SK-N-DZ (cell line): ENCODE measurements at regions not wholly inside any gene's neighbourhood (a gene's known extent, or its start where the extent isn't known, plus 50 kb on each side); places are given as distances from the start of the nearest gene placed in this dataset.
"Not testable (repeated sequence)": the region's sequence is repeated elsewhere in the genome, so short reads cannot be mapped to it uniquely, and the experiment has no call there.

Experiments
- DNase-seq: peaks from one replicate; pipeline ENCODE4 v3.0.0-alpha.2; 2015; ENCODE audit warnings: low spot score

GRCh38 chrX:6990552-6991193 lies 156.8 kb upstream of the STS start:
- DNase-seq, result no peak

DNA sequence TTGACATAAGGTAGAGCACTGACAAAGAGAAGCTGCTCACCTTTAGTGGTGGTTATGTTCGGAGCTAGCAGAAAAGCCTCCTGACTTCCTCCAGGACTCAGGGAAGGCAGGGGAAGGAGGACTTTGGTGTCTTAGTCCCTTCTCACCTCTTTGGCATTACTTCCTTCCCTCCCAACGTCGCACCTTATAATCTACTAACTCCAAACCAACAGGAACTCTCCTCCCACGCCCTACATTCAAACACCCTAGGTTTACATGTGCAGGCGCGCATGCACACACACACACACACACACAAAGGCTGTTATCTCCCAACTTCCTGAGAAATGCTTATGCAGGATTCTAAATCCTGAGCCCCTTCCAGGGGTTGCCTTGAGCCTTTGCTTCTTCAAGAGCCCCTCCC lies 157.7 kb upstream of the STS start:
- no peak for DNase-seq

DNA sequence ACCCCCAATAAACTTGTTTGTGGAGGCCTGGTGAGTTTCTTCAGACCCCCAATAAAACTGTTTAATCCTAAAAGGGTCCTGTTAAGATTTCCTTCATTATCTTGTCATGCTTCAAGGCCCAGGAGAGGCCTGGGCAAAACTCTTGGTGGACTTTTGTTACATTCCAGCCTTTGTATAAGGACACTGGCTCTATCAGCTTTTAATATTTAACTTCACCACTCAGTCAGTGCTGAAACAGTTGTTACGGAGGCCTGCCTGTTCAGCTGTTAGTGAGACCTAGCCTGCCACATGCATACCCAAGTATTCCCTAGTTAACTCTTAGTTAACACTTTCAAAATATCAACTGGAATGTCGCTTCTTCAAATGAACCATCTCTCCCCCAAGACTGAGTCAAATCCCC lies 158.8 kb upstream of the STS start:
- DNase-seq, result not testable (repeated sequence)

DNA sequence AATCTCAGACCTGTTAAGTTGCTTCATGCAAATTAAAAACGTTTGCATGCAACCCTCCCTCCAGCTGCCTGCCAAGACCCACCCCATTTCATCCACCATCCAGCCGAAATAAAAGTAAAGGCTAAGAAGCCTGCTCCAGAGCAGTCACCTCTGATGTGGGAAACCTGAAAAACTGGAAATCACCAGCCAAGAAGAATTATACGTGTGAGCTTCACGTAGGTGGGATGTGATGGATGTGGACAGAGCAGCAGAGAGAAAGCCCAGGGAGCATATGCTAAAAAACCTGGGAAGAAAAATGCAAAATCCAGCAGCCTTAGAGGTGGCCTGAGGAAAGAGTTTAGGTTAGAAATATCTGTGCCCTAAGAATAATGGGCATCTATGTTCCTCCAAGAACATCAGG lies 160.6 kb upstream of the STS start:
- DNase-seq, result no peak

DNA sequence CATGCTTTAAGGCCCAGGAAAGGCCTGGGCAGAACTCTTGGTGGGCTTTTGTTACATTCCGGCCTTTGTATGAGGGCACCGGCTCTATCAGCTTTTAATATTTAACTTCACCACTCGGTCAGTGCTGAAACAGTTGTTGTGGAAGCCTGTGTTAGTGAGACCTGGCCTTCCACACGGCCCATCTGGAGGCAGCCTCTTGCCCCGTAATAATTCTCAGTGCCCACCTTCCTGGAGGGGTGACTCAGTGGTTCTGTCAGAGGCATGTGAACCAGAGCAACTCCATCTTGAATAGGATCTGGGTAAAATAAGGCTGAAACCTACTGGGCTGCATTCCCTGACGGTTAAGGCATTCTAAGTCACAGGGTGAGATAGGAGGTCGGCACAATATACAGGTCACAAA lies 162.0 kb upstream of the STS start:
- no peak for DNase-seq

DNA sequence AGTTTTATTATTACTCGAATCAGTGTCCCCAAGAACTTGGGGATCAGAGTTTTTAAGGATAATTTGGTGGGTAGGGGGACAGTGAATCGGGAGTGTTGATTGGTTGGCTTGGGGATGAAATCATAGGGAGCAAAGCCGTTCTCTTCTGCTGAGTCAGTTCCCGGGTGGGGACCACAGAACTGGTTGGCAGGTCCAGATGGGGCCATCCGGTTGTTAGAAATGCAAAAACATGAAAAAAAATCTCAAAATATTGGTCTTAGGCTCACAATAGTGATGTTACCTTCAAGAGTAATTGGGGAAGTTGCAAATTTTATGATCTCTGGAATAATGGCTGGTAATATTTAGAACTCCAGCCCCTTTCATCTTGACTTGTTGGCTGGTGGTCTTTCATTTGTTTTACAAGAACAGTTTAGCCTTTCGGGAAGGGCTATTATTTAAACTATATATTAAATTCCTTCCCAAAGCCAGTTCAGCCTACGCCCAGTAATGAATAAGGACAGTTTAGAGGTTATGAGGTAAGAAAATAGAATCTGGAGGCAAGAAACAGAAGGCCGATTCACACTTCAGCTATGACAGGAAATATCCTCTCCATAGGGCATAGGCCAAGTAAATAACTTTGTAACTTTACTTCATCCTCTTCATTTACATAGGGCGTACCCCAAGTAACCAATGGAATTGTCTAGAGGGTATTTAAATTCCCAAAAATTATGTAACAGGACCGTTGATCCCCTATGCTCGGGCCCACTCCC lies 164.1 kb upstream of the STS start:
- DNase-seq, result no peak

DNA sequence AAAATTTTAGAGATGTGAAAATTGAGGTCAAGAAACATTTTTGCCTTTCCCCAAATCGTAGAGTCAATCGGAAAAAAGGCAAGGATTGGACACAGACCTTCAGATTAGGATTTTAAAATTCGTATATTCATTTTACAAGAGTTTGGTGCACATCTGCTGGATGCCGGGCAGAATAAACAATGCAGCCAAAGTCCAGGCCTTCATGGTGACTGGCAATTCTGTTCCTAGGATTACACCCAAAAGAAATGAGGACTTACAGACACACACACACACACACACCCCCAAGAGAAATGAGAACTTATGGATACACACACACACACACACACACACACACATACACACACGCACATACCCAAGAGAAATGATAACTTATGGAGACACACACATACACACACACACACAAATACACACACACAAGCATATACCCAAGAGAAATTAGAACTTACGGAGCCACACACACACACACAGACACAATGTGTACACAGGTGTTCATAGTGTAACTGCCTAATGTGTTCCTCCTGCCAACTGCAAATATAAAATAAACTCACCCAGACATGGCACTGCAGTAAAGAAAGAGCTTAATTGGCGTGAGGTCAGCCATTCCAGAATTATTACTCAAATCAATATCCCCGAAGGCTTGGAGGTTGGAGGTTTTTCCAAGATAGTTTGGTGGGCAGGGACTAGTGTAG lies 165.7 kb upstream of the STS start:
- DNase-seq, result no peak

DNA sequence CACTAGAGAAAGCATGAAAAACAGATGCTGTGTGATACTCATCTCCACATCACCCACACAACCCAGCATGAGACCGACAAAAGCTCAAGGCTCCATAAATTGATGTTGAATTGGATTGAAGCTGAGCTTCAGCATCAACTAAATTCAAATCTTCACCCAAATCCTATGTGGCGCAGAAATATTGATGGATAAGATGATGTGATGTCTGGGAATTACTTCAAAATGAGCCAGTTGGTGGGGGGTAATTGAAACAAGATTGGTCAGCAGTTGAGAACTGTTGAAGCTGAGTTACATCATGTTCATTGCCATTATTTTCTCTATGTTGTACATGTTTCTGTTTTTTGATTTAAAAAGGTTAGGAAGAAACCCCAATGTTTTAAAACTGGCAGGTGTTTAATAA lies 166.5 kb upstream of the STS start:
- DNase-seq, result peak; percentile 14

- no peak for DNase-seq
These were observed 179.3 kb upstream of the STS start for GRCh38 chrX:6968231-6968630.

DNA sequence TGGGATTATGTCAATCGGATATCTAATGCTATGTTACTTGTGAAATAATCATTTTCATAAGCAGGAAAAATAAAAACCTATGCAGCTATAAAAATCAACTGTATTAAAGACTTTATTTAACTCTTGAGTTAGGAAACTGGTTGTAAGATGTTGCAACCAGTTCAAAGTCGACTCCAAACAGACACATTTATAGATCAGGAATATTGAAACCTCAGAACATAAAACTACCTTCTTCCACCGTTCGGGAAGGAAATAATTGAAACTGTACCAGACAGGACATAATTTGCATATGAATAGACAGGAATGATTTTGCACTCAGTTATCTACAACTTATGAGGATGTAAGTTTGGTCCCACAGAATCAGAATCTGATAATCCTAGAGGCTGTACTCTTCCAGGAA lies 181.8 kb upstream of the STS start:
- DNase-seq, result no peak

- DNase-seq, result no peak
These were observed 185.5 kb upstream of the STS start for GRCh38 chrX:6962006-6962355.

DNA sequence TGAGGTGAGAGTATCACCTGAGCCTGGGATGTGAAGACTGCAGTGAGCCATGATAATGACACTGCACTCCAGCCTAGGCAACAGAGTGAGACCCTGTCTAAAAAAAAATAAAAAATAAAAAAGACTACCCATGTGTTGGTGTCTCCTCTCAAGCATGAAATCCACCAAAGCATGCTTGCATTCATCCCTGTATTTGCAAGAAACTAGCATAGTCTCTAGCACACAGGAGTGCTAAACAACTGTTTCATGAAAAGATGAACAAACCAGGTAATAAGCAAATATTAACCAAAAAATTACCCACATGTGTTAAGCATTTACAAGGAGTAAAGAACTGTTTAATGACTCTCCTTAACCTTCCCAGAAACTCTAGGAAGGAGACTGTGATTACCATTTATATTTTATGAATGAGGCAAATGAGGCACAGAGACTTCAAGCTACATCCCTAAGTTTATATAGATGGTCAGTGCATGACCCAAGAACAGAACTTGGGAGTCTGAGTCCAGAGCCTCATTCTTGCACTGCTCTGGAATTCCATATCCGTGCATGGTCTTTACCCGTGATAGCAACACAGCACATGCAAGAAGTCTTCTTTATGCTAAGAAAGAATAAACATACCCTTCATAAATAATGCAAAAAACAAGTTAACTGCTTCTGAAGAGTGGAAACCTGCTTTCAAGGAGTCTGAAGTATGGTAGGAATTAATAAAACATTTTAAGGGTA lies 186.1 kb upstream of the STS start:
- DNase-seq, result no peak

DNA sequence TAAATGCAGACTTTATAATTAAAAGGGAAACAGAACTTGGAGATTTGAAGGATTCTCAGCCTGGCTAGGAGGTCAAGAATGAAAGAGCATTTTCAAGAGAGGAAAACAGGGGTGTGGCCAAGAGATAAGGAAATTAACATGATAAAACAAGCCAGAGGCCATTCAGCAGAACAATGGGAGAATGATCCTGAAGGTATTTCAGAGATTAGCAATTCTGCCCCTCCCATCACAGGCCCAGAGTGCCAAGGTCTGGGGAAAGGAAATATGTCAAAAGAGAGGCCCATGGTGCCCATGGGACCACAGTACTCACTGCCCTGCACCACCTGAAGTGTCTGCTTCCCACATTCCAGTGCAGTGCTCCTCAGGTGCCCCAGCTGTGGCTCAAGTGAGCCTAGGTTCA lies 188.5 kb upstream of the STS start:
- DNase-seq, result no peak

DNA sequence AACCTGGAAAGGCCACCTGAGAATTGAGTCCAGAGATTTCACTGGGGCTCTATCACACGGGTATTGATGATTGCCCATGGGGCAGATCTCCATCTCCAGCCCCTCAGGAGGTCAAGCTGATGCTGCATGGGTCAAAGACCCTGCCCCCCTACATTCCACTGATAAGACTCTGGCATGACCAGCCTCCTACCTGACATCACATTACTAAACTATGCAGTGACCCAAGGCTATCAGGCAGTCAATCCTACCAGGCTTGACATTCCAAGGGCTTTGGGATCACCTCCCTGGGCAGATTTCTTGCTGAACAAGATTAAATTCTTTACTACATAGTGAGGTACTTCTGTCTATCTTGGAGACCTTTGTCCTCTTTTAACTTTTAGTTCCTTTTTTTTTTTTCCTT lies 192.7 kb upstream of the STS start:
- DNase-seq, result no peak

DNA sequence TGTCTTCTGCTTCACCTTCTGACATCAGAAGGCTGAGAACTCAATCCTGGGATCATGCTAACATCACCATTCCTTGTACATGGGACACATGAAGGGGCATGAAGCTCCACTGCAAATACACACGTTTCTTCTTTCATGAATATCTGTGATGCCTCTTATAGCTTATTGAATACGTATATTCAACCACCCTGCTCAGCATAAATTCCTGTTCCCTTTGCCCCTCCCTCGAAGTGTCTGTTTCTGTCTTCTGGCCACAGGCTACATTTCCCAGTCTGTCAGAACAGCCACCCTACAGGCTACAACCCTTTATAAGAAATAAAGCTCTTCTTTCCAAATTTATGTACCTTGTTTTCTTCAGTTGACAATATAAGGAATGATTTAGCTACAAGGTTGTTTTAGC lies 201.3 kb upstream of the STS start:
- DNase-seq, result no peak

- no peak for DNase-seq
These were observed 206.5 kb upstream of the STS start for GRCh38 chrX:6941041-6941440.

DNA sequence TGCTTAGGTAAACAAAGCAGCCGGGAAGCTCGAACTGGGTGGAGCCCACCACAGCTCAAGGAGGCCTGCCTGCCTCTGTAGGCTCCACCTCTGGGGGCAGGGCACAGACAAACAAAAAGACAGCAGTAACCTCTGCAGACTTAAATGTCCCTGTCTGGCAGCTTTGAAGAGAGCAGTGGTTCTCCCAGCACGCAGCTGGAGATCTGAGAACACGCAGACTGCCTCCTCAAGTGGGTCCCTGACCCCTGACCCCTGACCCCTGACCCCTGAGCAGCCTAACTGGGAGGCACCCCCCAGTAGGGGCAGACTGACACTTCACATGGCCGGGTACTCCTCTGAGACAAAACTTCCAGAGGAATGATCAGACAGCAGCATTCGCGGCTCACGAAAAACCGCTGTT lies 214.6 kb upstream of the STS start:
- DNase-seq, result not testable (repeated sequence)

DNA sequence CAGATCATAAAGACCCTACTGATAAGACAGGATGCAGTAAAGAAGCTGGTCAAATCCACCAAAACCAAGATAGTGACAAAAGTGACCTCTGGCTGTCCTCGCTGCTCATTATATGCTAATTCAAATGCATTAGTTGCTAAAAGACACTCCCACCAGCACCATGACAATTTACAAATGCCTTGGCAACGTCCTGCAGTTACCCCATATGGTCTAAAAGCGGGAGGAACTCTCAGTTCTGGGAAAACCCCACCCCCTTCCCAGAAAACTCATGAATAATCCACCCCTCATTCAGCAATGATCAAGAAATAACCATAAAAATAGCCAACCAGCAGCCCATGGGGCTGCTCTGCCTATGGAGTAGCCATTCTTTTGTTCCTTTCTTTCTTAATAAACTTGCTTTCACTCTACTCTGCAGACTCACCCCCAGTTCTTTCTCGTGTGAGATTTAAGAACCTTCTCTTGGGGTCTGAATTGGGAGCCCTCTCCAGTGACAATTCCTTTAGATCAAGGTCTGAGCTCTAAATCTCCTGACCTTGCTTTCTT lies 217.1 kb upstream of the STS start:
- DNase-seq, result no peak

DNA sequence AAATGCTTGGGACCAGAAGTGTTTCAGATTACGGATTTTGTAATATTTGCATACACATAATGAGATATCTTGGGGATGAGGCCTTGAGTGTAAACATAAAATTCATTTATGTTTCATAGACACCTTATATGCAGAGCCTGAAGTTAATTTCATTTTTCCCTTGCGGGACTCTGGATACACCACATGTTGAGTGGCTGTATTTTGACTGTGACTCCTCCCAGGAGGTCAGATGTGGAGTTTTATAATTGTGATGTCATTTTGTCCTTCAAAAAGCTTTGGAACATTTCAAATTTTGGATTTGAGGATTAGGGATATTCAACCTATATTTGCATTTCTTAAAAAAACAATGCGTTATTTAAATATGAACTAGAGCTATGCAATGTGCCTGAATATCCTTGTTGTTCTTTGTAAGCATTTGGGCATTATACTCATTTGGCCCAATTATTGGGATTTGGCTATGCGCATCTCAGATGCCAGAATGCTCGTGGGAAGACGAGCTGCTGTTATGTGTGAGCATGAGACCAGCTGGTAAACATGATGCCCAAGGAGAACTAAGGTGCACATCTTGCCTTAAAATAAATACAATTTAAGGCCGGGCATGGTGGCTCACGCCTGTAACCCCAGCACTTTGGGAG lies 223.0 kb upstream of the STS start:
- no peak for DNase-seq

DNA sequence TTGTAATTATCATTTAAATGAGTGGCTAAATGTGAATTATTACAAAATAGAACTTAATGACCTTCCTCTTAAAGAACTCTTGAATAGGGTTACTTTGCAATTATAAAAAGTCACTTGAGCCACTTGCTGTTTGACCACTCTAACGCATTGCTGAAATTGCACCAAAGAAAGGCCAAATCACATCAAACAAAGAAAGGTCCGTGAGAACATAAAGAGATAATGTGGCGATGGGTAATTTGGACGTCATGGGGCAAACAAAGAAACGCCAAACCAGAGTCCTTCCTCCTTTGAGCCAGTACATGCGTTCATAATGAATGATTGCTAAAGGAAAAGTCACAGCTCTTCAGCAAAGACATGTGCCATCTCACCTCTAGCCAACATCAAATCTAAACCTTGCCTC lies 229.8 kb upstream of the STS start:
- no peak for DNase-seq

DNA sequence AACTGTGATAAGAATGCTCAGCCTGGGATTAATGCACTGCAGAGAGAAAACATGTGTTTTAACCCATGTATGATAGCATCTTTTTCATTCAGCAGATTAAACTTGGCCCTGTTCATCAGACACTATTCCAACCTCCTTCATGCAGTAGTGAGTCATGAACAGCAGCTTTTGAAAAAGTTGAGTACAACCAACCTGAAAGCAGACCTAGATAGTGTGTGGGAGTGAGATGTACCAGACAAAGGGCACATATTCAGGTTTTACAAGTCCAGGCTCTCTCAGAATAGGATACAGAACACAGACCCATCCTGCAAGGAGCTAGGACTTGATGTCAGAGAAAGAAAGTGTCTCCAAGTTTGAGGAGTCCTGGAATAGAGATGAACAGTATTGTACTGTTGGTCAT lies 237.3 kb upstream of the STS start:
- DNase-seq, result no peak

GRCh38 chrX:6909396-6909795 lies 238.1 kb upstream of the STS start:
- DNase-seq, result no peak
